ENCODE measurements at regions not wholly inside any gene's neighbourhood (a gene's known extent, or its start where the extent isn't known, plus 50 kb on each side); places are given as distances from the start of the nearest gene placed in this dataset.

DNA sequence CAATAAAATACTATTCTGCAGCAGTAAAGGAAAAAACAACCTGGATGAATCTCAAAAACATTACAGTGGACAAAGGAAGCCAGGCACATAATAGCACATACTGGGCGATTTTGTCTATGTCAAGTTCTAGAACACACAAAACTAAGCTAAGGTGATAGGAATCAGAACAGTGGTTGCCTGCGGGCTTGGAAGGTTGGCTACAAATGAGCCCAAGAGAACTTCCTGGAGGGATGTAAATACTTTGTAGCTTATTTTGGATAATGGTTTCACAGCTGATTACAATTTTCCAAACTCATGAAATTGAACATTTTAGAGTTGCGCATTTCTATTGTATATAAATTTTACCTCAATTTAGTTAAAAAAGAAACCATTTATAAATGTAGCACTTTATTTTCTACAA is 67.6 kb upstream of the CES5A start:
- no peaks in the 10 kb centered on the region for H3K9me3 Mint-ChIP-seq (ENCODE audit: unreplicated experiment)
- H3K27ac Mint-ChIP-seq (ENCODE audit: unreplicated experiment): no peak overlapping the region
- H3K4me3 Mint-ChIP-seq (ENCODE audit: unreplicated experiment): no peak overlapping the region
- no peaks in the 10 kb centered on the region for H3K27me3 Mint-ChIP-seq (ENCODE audit: unreplicated experiment)
- H3K4me1 Mint-ChIP-seq (ENCODE audit: unreplicated experiment): peaks cover 3% of the 10 kb centered on the region
- H3K36me3 Mint-ChIP-seq (ENCODE audit: low read depth, unreplicated experiment): no peaks in the 10 kb centered on the region
- TF ChIP-seq, protein P1, sequence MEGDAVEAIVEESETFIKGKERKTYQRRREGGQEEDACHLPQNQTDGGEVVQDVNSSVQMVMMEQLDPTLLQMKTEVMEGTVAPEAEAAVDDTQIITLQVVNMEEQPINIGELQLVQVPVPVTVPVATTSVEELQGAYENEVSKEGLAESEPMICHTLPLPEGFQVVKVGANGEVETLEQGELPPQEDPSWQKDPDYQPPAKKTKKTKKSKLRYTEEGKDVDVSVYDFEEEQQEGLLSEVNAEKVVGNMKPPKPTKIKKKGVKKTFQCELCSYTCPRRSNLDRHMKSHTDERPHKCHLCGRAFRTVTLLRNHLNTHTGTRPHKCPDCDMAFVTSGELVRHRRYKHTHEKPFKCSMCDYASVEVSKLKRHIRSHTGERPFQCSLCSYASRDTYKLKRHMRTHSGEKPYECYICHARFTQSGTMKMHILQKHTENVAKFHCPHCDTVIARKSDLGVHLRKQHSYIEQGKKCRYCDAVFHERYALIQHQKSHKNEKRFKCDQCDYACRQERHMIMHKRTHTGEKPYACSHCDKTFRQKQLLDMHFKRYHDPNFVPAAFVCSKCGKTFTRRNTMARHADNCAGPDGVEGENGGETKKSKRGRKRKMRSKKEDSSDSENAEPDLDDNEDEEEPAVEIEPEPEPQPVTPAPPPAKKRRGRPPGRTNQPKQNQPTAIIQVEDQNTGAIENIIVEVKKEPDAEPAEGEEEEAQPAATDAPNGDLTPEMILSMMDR (IDR thresholded peaks at IDR 0.05; ENCODE audit: unreplicated experiment): no peak
- DNase-seq (ENCODE audit: low spot score): no peak

DNA sequence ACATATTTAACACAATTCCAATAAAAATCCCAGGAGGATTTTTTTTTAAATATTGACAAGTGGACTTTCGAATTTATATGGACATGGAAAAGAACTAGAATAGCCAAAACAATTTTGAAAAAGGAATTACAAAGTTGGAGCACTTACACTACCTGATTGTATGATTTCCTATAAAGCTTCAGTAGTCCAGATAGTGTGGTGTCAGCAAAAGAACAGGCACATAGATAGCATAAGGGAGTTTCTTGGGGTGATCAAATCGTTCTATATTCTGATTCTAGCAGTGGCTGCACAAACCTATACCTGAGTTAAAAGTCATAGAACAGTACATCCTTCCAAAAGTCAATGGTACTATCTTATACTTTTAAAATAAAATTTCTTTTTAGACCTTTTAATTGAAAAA is 66.4 kb upstream of the CES5A start:
- no peak for DNase-seq (ENCODE audit: low spot score)
- TF ChIP-seq, protein P1 (IDR thresholded peaks at IDR 0.05; ENCODE audit: unreplicated experiment): no peak
- Mint-ChIP-seq H3K36me3 (ENCODE audit: low read depth, unreplicated experiment) (no peaks in the 10 kb centered on the region), H3K9me3 (ENCODE audit: unreplicated experiment) (no peaks in the 10 kb centered on the region), H3K27ac (ENCODE audit: unreplicated experiment) (no peak overlapping the region), H3K27me3 (ENCODE audit: unreplicated experiment) (no peaks in the 10 kb centered on the region), H3K4me1 (ENCODE audit: unreplicated experiment) (no peaks in the 10 kb centered on the region), H3K4me3 (ENCODE audit: unreplicated experiment) (no peak overlapping the region)

DNA sequence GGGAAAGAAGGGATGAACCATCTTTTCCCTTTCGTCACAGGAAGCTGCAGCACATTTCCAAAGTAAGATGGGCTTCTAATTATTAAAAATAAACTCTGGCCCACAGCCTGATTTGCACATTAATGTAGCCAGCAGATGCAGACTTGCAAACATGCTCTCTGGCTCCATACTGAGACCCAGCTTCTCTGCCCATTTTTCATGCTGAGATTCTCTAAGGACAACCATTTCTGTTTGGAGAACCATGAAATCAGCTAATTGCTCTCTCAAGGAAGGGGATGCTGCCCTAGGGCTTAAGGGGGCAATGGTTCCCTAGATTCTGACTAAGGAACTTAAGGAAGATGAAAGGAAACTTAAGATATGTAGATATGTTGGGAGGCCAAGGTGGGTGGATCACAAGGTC is 63.0 kb upstream of the CES5A start:
- no peaks in the 10 kb centered on the region for H3K36me3 Mint-ChIP-seq (ENCODE audit: low read depth, unreplicated experiment)
- TF ChIP-seq, protein P1 (IDR thresholded peaks at IDR 0.05; ENCODE audit: unreplicated experiment): no peak
- no peak overlapping the region for H3K4me3 Mint-ChIP-seq (ENCODE audit: unreplicated experiment)
- no peak for DNase-seq (ENCODE audit: low spot score)
- H3K27me3 Mint-ChIP-seq (ENCODE audit: unreplicated experiment): no peaks in the 10 kb centered on the region
- no peaks in the 10 kb centered on the region for H3K9me3 Mint-ChIP-seq (ENCODE audit: unreplicated experiment)
- H3K27ac Mint-ChIP-seq (ENCODE audit: unreplicated experiment): no peak overlapping the region
- H3K4me1 Mint-ChIP-seq (ENCODE audit: unreplicated experiment): no peaks in the 10 kb centered on the region

DNA sequence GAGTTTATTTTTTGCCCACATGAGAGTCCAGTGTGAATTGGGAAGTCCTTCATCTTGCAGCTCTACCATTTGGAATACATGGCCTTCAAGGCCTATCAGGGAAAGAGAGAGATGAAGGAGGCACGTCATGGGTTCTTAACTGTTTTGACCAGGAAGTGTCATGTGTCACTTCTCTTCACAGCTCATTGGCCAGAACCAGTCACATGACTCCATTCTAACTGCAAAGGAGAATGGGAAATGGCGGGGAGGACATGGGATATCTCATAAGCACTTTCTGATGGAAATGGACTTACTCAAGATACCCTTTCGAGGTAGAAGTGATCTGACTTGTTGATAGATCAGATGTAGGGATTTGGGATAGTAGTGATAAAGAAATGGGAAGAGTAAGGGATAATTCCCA is 57.9 kb upstream of the CES5A start:
- H3K27me3 Mint-ChIP-seq (ENCODE audit: unreplicated experiment): no peaks in the 10 kb centered on the region
- TF ChIP-seq, protein P1 (IDR thresholded peaks at IDR 0.05; ENCODE audit: unreplicated experiment): no peak
- no peaks in the 10 kb centered on the region for H3K4me1 Mint-ChIP-seq (ENCODE audit: unreplicated experiment)
- H3K36me3 Mint-ChIP-seq (ENCODE audit: low read depth, unreplicated experiment): no peaks in the 10 kb centered on the region
- H3K4me3 Mint-ChIP-seq (ENCODE audit: unreplicated experiment): no peak overlapping the region
- no peak for DNase-seq (ENCODE audit: low spot score)
- H3K27ac Mint-ChIP-seq (ENCODE audit: unreplicated experiment): no peak overlapping the region
- H3K9me3 Mint-ChIP-seq (ENCODE audit: unreplicated experiment): no peaks in the 10 kb centered on the region

DNA sequence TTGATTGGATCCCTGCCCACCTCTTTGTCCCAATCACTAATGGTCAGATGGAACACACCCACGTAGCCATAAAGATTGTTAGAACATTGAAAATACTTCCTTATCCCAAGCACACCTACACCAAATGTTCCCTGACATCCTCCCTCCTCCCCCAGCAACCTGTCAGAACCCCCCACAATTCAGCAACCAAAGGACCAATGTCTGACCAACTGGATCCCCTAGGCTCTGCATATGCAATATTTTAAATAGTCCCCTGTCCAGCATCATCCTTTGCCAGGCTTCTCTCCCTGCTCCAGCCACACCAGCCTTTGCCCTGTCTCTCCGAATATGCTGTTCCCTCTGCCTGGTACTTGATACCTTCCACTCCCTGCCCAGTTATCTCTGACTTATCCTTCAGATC is 54.9 kb upstream of the CES5A start:
- H3K9me3 Mint-ChIP-seq (ENCODE audit: unreplicated experiment): no peaks in the 10 kb centered on the region
- no peaks in the 10 kb centered on the region for H3K4me1 Mint-ChIP-seq (ENCODE audit: unreplicated experiment)
- no peak for DNase-seq (ENCODE audit: low spot score)
- TF ChIP-seq, protein P1 (IDR thresholded peaks at IDR 0.05; ENCODE audit: unreplicated experiment): no peak
- no peaks in the 10 kb centered on the region for H3K27me3 Mint-ChIP-seq (ENCODE audit: unreplicated experiment)
- no peaks in the 10 kb centered on the region for H3K36me3 Mint-ChIP-seq (ENCODE audit: low read depth, unreplicated experiment)
- no peak overlapping the region for H3K4me3 Mint-ChIP-seq (ENCODE audit: unreplicated experiment)
- no peak overlapping the region for H3K27ac Mint-ChIP-seq (ENCODE audit: unreplicated experiment)
